HG02885 (cell line): ENCODE measurements at regions not wholly inside any gene's neighbourhood (a gene's known extent, or its start where the extent isn't known, plus 50 kb on each side); places are given as distances from the start of the nearest gene placed in this dataset.
"Not testable (repeated sequence)": the region's sequence is repeated elsewhere in the genome, so short reads cannot be mapped to it uniquely, and the experiment has no call there.

Source experiments
- ATAC-seq: cut with Tn5 transposase; IDR thresholded peaks from one replicate; pipeline ENCODE4 v1.9.1; 2021; ENCODE audit warnings: mild to moderate bottlenecking; ENCODE audit not compliant: unreplicated experiment, poor library complexity

DNA sequence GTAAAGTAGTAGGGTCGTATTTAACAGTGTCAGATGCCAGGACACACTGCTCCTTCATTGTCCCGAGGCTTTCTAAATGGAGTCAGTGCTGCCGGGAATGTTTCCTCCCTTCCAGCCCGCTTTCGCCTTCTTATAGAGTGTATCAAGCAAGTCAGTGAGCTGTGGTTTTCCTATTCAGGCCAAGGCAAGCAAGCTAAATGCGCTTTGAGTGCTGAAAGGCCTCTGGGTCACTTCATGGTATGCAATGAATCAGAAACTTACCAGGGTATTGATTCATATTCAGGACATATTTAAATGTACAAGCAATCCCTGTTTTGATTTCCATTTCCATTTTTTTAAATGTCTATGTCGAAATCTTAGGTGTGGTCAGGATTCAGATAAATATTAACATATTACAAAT lies 327.9 kb upstream of the SOX9 start:
- ATAC-seq = no peak

DNA sequence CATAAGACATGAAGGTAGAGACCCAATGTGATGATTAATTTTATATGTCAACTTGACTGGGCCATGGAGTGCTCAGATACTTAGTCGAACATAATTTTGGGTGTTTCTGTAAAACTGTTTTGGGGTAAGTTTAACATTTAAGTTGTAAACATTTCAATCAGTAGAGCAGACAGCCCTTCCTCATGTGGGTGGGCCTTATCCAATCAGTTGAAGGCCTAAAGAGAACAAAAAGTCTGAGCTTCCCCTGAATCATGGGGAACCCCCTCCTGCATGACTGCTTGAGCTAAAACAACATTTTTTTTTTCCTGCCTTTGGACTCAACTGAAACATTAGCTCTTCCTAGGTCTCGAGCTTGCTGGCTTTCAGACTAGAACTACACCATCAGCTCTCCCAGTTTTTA lies 327.3 kb upstream of the SOX9 start:
- ATAC-seq = no peak

DNA sequence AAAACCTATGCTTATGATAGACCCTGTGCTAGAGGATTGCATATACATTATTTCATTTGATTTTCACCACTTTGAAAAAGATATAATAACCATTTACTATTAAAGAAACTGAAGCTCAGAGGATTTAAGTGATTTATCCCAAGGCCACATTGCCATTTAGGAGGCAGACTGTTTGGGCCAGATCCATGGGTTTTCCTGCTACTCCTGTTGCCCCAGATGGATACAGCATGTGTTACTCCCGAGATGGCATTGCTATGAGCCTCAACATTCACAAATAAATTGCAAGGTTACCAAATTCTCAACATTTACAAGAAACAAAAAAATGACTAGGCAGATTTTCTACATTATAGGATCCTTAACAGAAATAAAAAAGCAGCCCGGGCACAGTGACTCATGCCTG lies 322.1 kb upstream of the SOX9 start:
- ATAC-seq = no peak

DNA sequence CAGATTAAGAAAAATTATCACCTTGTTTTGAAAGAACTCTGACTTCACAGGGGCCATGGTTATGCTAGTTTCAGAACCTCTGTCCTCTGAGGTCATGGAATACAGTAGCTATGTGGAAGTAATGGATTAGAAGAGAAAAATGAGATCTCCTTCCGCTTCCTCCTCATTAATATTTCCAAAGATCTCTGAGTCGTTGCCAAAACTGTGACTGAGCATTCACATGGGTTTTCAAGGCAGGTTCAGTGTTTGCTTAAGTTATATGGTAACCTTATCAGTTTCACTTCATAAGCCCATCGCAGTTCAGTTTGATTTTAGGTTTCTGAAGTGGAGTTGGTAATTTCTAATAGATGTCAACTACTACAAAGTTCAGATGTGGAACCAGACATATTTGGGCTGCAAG lies 321.2 kb upstream of the SOX9 start:
- ATAC-seq = no peak

DNA sequence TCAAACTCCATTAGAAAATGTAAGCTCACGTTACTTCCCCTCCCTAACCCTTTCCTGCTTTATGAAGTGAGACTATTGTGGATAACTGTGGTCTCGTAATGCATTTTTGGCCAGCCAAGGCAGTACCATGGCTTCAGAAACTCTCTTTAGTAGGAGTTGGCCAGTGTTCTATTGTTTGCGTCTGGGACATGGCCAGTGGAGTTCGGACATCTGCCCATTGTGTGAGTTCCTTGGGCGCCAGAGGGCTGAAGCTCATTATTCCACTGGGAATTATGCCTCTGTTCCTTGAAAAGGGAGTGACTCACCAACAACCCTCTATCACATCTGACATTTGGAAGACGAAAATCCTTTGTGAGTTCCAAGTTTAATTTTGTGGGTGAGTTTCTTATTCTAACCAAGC lies 319.5 kb upstream of the SOX9 start:
- ATAC-seq = no peak

DNA sequence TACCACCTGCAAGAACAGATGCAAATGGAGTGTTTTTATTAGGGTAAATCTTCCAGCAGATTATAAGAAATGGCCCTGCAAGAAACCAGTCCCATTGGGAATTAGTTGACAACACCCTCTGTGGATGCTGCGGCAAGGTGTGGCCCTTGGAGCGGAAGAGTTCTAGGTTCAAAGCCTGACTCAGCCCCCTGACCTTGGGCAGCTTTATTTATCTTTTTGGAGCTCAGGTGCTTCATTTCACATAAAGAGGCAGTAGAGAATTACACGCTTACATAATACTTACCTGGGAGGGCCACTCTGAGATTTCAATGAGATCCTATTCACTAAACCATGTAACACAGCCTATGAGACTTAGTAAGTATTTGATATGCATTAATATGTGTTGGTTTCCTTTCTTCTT lies 318.2 kb upstream of the SOX9 start:
- no peak for ATAC-seq

DNA sequence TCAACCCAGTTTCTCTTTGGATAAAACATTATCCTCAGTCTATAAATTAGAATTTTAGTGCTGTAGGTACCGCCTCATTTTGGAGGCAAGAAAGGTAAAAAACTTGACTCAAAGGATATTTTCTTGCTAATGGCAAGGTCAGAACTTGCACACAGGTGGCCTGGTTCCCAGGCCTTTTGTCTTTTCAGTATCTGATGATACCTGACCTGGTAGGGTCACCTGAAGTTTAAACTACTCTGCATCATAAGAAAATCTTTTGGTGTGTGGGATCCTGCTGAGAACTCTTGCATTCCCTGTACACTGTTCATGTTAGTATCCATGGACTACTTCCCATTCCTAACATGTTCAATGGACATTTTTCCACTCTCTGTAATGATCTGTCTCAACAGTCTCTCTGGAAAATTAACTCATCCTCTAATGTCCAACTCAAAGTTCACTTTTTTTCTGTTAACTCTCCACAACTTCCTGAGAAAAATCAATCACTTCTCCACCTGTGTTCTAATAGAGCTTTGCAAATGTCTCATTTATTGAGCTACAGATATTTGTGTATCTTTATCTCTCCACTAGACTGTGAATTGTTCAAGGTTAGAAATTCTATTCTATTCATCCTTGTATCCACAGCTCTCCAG lies 317.1 kb upstream of the SOX9 start:
- no peak for ATAC-seq

DNA sequence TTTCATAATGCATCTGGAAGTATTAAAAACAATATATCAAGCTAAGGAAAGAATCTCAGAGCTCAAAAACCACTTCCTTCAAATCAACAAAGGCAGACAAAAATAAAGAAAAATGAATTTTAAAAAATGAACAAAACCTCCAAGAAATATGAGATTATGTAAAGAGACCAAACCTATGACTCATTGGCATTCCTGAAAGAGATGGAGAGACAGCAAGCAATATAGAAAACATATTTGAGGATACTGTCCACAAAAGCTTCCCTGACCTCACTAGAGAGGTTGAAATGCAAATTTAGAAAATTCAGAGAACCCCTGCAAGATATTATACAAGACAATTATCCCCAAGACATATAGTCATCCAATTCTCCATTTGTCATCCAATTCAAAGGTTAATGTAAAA lies 311.3 kb upstream of the SOX9 start:
- no peak for ATAC-seq

DNA sequence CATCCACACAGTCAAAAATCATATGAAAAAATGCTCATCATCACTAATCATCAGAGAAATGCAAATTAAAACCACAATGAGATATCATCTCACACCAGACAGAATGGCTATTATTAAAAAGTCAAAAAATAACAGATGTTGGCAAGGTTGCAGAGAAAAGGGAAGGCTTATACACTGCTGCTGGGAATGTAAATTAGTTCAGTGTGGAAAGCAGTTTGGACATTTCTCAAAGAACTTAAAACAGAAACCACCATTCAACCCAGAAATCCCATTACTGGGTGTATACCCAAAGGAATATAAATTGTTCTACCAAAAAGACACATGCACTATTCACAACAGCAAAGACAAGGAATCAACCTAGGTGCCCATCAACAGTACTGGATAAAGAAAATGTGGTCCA lies 307.0 kb upstream of the SOX9 start:
- ATAC-seq = not testable (repeated sequence)

DNA sequence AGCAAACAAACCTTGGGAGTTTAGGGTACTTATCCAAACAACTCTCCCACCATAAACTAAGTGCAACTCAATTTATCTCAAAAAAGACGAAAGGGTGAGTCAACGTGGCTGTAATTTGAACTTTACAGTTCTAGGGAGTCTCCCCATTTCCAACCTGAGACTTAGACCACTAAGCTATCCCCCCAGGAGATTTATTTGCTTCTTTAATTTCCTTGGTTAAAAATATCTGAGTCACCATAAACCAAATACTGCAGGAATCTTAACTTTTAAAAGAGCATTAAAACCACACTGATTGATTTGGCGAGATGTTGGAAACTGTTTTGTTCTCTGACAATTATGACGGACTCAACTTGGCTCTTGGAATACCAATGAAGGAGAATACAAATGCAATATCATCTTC lies 299.3 kb upstream of the SOX9 start:
- no peak for ATAC-seq

DNA sequence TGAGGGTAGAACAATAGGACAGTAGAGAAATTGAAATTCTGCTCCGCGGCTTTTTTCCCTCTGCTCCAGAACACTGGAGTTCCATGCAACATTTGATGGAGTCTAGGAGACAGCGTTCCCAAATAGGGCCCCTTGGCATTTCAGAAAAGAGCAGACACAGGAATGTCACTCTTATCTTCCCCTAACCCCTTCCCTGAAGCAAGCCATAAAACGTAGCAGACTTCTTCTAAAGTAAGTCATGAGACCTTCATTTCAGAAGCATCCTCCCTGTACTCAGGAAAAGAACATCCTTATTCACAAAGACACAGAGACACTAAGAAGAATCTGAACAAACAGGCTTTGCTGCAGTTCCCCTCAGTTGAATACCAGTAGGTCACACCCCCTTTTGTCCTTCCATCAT lies 296.1 kb upstream of the SOX9 start:
- no peak for ATAC-seq

DNA sequence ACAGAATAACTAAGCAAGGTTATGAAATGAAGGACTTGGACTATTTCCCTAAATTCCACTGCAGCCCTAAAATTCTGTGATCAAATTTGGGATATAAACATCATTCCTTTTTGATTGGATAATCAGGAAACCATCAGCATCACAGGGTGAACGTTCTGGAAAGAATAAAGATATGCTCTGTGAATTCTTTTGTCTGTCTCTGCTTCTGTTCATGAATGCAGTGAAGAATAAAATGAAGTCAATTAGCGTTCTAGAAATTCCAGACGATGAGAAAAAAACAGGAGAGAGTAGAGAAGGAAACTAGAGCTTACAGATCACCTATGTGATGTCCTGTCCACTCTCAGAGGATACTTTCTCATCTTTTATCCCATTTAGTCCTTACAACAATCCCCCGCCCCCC lies 295.1 kb upstream of the SOX9 start:
- no peak for ATAC-seq

DNA sequence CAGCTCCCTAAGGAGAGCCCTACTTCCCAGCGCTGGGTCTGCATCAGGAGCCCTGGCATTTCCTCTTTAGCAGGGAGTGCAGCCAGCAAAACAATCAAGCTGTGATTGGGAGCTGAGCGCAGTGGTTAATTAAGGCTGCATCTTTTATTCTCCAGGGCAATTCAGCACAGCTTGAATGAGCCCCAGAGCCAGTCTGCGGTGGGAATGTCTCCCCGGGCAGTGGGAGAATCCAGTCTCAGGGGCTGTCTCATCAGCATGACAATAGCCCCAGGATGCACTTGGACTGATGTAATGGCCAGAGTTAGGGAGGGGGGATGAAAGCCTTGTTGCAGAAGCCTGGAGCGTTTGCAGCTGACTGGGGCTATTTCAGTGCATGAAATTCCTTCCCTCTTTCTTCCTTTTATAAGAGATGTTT lies 292.6 kb upstream of the SOX9 start:
- no peak for ATAC-seq

DNA sequence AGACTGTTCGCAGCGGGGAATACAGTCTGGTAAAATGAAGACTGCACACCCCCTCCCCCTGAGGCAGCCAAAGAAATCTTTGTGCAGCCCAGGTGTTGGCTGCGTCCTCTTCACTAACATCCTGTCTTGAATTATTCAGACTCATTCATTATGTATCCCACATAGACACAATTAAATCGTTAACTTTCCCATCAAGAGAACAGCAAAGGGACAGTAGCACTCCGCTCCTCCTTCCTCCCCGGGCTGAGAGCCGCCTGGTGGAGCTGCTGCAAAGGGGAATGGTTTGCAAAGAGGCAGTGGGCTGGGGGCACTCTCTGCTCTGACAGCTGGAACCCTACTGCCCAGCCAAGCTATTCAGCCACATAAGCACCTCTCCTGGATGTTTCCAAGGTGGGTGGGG lies 290.0 kb upstream of the SOX9 start:
- no peak for ATAC-seq

DNA sequence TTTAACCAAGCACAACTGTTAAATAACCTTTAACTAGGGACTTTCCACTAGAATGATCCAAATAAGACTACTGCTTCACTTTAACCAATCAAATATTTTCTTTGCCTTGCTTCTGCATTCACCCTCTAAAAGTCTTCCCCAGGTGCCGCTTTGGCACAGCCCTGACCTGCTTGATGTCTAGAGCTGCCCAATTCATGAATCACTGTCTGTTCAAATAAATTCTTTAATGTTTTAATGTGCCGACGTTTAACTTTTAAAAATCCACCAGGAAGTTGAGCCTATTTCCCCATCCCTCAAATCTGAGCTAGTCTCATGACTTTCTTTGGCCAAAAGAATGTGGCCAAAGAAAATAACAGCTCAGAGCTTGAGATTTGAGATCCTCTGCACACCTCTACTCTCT lies 277.8 kb upstream of the SOX9 start:
- ATAC-seq = no peak

DNA sequence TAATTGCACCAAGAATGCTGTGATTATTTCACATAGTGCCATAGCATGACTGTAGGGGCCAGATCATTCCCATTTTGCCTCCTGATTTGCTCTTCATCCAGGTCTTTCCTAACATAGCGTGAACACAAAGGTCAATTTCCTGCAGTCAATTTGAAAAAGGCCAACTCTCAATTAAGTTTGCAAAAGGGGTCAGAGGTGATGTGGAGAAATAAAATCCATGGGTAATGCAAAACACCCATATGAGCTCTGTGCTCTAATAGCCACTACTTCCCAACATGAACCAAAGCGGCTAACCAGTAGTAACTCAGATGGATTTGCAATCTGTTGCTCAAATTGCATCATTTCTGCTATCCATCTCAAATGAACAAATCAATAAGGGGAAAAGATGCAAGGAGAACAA lies 275.5 kb upstream of the SOX9 start:
- ATAC-seq = no peak

DNA sequence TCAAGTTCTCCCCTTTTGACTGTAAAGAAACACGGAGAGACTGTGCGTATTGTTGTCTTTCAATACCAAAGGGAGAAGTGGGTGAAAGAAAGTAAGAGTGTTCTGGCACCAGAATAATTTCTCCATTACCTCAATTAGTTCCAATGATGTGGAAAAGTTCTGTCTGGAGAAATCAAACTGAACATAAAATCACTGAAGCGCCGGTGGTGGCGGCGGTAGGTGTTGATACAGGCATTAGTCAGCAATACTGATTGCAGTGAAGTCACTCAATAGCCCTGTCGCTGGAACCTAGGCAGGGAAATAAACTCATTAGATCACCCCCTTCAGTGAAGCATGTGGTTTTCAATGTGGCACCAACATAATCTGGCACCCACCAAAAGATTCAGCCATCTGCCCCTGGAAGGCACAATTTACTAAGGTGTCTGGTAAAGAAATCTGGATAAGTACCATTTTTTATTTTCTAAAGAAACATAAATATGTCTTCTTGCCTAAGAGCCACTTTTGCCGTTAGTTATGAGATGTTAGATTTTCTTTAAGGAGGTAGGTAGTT lies 274.2 kb upstream of the SOX9 start:
- ATAC-seq = no peak

DNA sequence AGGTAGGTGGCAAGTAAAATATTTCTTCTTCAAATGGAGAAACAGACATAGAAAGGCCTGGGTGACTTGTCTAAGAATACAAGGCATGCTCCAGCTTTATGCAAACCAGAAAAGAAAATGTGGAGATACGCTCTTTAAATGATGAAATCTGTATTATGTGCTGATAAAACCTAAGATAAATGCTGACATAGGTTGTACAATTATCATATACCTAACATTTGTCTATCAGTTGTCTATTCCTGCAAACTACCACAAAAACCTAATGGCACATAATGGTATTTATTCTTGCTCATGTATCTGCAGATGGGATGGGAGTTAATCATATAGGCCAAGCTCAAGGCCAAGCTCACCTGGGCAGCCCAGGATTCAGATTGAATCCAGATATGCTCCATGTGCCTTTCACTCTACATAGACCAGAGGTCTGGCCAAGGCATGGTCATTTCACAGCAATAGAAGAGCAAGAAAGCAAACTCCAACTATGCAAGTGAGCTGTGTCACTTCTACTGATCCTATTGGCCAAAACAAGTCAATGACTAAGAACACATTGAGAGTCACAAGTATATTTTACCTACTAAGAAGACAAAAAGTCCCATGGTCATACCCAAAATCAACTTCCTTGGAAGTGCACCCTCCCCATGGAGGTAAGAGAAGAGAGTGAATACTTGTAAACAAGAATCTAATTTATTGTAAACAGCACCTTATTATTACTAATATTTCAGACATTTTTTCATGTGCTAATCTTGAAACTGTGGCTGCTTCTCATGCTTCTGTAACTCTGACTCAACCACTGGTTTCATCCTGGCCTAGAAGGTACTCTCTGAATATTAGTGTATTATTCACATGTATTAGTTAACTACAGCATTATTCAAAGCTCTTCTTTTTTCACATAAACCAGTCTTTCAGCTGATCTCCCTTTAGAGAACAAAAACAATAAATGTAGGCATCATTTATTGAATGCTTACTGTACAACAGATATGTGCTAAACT lies 270.7 kb upstream of the SOX9 start:
- peak; percentile 70 for ATAC-seq

DNA sequence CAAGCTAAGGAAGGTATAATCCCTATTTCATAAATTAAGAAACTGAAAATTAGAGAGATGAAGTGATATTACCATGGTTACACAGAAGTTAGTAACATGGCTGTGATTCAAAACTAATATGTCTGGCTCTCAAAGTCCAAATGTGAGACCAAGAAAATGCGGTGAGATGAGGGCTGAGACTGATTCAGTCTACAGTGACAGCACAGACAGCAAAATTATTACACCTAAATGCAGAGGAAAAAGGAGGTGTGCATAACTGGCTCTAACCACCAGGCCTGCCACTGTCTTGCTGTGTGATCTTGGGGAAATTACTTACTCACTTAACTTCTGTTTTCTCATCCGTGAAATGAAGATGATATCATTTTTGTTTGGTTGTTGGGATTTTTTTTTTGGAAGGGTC lies 270.0 kb upstream of the SOX9 start:
- ATAC-seq = peak; percentile 43

DNA sequence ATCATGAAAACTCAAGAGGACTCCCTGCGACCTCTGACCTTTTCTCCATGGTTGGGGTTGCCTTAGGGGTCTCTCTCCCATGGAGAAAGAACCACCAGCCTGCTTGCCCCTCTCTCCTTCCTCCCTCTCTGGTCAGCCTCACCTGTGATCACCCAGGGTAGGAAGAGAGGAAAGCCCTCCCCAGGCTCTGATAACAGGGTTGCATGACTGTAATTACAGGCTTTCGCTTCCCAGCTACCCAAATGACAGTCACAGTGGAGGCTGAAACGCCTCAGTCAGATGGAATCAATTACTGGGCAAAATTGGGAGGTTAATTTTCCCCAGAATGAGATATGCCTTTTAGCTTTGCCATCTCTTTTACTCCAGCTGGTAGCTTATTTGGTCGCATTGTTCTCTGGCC lies 265.8 kb upstream of the SOX9 start:
- ATAC-seq = no peak

DNA sequence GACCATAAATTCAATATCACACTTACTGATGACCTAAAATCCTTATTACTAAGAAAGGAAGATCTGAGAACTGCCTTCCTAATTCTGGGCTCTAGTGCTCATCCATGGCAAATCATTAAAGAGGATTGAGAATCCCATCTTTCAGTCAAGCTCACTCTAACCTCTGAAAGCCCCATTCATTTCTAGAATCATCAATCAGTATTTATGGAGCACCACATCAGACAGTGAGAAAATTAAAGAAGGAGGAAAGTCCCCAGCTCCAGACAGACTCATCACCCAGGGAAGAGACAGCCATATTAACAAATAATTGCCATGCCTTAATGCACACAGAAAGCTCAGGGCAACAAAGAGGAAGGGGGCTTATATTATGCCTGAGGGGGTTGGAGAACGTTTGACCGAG lies 256.1 kb upstream of the SOX9 start:
- ATAC-seq = no peak

DNA sequence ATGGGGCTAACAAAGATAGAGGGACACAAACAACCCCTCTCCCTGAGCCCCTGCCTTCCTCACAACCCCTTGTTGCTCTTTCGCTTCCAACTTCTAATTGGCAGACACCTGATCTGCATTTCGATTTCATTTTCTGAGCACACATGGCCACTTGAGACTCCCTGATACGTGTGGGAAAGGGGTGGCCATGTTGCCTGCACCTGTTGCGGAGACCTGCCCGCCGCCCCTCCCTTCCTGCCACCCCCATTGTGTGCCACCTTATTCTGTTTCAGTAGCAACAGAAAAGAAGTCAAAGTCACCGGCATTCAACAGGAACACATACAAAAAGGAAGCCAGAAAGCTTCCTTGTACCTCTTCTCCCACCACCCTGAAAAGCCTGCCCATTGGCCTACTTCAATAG lies 254.7 kb upstream of the SOX9 start:
- ATAC-seq = no peak
